NCI-H1436 (cell line): ENCODE measurements at regions not wholly inside any gene's neighbourhood (a gene's known extent, or its start where the extent isn't known, plus 50 kb on each side); places are given as distances from the start of the nearest gene placed in this dataset.
"Not testable (repeated sequence)": the region's sequence is repeated elsewhere in the genome, so short reads cannot be mapped to it uniquely, and the experiment has no call there.

Source experiments
- DNase-seq: peaks from one replicate; lab custom pipeline; 2025; lab: John Stamatoyannopoulos, UW

GRCh38 chr3:107218864-107219269 lies 158.4 kb upstream of the CCDC54 start:
- DNase-seq = no peak

DNA sequence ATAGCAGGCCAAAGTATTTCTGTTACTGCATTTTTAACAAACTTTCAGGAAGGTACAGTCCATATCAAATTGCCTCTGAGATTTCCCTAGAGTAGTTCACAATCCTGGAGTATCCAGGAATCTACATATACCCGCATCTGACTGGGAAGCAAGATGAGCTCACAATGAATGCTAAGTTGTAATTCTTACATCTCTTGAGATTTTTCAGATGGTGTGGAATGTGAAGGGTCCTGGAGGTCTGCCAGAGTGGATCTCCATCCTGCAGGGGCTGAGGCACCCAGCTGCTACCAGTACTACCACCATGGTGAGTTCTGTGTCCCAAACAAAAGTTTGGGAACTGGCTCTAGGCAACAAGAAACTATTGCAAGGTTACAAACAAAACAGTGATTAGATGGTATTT lies 156.7 kb upstream of the CCDC54 start:
- DNase-seq = no peak

- DNase-seq = no peak
These were observed 155.4 kb upstream of the CCDC54 start for GRCh38 chr3:107221856-107222255.

DNA sequence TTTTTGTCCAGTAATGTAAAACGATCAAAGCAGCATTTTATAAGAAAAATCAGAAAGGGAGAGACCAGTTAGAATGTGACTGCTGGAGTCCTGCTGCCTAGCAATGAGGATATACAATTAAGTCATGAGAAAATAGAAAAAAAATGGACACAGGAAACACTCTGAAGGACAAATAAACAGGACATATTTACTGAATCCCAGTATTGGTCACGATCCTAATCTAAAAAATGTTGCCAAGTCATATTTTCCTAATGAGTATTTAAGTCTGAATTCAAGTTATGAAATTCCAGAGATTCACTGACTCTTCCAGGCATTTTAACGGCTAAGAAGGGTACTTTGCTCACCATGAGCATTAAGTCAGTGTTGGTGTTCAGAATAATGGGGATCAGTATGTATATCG lies 154.3 kb upstream of the CCDC54 start:
- DNase-seq = no peak

- DNase-seq = no peak
These were observed 153.1 kb upstream of the CCDC54 start for GRCh38 chr3:107224026-107224596.

- no peak for DNase-seq
These were observed 150.1 kb upstream of the CCDC54 start for GRCh38 chr3:107227091-107227490.

DNA sequence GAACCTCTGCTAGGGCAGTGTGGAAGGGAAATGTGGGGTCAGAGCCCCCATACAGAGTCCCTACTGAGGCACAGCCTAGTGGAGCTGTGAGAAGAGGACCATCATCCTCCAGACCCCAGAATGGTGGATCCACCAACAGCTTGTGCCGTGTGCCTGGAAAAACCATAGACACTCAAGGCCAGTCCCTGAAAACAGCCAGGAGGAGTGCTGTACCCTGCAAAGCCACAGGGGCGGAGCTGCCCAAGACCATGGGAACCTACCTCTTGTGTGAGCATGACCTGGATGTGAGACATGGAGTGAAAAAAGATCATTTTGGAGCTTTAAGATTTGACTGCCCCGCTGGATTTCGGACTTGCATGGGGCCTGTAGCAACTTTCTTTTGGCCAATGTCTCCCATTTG lies 143.4 kb upstream of the CCDC54 start:
- DNase-seq = not testable (repeated sequence)

DNA sequence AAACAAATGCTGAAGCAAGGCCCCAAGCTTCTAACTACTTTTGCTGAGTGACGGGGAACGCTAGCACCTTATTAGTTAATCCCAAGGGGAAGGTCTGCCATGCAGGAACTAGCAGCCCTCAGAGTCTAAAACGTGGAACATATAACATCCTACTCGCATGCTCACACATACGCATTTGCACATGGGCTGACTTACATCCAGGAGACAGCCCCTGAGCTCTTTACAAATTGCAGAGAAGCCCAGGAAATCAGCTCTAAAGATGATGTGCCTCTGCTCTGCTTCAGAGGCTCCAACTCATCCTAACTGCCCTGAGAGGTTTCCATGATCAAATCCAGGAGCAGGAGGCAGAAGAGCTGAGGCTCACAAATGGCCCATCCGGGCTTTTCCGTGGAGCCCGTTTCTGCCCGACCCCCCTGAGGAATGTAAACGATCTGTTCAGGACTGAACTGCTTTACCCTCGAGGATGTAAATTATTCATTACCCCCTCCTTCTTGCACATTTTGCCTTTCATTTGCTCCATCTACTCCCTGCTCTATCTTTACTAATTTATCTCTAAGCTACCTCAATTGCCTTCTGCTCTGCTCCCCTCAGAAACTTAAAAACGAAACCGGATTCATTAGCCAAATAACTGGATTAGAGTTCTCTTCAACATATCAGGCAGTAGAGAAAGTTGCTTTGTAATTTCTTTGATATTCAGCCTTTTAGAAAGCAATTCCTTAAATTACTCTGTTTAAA lies 141.9 kb upstream of the CCDC54 start:
- no peak for DNase-seq

- DNase-seq = peak; percentile 83
These were observed 141.3 kb upstream of the CCDC54 start for GRCh38 chr3:107235928-107236315.

DNA sequence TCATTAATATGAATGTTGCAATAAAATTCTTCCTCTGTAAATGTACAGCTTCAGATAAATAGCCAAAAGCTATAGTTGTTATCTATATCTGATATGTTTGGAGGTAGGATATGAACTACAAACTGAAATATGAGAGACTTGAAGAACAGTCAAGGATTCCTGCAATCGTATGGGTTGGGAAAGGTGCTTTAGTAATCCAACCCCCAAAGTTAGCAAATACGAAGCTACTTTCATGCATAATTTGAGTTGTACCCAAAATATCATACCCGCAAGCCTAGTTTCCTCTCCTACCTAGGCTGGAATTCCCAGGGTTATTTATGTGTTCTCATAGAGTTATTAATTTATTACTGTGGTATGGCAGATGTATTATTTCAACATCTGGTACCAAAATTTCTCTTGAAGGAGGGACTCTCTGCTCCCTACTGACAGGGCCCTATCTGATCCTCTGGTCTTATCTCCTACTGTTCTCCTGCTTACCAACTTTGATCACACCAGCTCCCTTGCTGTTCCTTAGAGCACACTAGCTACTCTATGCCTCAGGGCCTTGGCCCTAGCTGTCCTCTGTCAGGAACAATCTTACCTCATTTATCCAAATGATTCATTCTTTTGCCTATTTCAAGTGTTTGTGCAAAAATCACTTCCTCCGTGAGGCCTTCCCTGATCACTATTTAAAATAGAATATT lies 140.4 kb upstream of the CCDC54 start:
- no peak for DNase-seq

DNA sequence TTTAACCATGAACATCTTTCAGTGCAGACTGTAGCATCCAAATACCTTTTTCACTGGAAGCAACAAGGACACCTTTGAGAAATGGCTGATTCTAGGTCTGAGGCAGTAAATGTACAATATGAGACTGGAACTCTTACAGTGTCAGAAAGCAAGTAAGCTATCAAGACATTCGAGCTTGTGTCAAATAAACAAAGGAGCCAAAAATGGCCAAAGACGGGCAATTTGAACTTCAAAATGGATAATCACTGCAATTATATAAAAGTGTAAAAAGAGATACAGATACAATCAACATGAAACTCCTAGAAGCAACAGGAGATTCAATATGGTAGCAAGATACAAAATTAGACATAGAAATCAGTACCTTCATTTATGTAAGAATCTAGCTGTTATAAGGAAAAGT lies 138.5 kb upstream of the CCDC54 start:
- no peak for DNase-seq

- DNase-seq = no peak
These were observed 137.5 kb upstream of the CCDC54 start for GRCh38 chr3:107239703-107240102.

GRCh38 chr3:107240183-107241091 lies 136.8 kb upstream of the CCDC54 start:
- peak; percentile 57 for DNase-seq

DNA sequence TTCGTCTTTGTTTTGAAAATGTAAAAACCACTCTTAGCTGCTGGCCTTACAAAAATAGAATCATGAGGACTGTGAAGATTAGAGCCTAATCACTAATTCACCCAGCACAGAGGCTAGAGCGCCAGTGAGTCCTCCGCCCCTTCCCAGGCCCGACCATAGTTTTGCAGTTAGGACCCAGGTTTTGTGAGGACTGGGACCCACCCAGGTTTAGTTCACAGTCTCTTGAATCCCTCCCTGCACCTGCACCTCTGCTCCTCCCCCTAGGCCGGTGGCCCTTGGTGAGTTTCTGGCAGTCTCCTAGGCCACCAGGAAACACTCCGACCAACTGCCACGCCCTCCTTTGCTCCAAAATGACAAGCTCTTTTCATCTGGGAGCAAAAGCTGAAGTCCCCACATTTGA lies 136.0 kb upstream of the CCDC54 start:
- DNase-seq = no peak

DNA sequence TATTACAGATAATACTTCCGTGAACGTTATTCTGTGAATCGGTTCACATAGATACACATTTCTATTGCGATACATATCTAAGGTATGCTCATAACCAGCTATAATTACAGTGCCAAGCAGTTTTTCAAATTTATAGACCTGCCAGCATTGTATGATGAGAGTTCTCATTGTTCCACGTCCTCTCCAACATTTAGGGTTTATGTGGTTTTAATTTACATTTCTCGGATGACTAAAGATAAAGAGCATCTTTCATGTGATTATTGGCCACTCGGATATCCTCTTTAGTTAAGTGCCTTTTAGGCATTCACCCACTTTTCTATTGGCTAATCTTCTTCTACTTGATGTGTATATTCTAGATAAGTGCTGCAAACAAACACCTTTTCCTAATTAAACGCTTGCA lies 134.7 kb upstream of the CCDC54 start:
- DNase-seq = peak; percentile 54

GRCh38 chr3:107247116-107247515 lies 130.1 kb upstream of the CCDC54 start:
- no peak for DNase-seq

- no peak for DNase-seq
These were observed 128.1 kb upstream of the CCDC54 start for GRCh38 chr3:107249132-107249531.

DNA sequence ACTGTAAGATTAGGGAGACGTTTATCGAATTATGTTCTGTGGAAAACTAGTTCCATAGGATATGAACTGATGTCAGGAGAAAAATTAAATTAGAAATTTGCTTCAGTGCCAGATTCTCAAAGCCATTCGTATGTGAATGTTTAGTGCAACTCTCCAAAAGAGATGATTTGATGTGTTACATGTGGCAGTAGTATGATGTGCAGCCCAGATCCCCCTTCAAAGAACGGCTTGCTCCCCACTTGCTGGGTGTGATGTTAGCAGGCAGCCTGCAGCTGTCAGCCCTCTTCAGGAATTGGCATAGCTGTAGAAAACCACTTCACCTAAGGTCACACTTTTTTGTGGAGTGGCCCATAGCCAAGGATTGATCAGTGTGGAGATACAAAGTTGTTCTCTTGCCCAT lies 127.0 kb upstream of the CCDC54 start:
- no peak for DNase-seq

DNA sequence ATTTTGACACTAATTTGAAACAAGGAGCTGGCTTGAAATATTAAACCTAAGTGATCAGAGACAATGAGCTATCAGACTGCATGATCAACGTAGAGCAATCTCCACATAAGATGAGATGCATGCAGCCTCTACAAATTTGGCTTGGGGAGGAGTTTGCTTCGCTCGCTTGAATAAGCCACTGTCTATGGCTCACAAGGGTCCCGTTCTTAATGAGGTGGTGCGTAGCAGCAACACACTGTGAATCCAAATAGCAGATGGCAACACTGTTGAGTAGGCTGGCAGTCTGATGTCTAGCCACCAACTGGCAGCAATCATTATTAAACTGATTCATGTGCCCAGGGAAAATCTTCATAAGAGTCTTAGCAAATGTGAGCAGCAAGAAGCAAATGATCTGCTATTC lies 125.4 kb upstream of the CCDC54 start:
- DNase-seq = no peak

DNA sequence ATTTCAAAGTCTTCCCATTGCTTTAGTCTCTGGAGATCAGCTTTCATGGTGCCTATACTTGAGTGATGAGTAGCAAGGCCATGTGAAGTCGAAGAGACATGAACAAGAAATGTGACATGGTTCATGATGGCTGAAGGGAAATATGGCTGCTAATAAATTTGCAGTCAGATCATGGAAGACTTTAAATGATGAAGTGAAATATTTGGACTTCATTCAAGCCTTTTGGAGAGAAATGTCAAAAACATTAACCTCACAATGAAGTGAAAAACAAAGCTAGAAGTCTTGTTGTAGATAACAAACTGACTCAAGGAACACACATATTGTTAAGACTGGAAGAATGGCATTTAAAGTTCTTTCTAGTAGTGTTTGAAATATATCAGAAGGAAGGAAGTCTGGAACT lies 120.3 kb upstream of the CCDC54 start:
- DNase-seq = no peak

- DNase-seq = no peak
These were observed 118.9 kb upstream of the CCDC54 start for GRCh38 chr3:107258300-107258699.

DNA sequence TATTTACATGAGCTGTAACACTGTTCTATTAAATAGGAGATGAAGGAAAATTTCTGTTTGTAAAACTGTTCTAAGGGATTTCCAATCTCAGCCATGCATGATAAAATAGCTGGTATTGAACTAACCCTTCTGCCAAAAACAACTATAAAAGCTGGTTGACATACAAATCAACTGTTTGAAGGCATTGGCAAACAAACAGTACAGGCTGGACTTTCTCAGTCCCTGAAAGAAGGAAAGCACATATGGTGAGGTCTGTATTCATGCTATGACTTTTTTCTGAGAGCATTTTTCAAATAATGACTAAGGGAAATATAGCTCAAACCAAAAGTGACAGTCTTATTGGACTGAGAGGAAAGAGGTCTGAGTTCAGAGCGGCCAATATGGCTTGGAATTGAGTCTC lies 117.0 kb upstream of the CCDC54 start:
- no peak for DNase-seq
